ENCODE measurements at regions not wholly inside any gene's neighbourhood (a gene's known extent, or its start where the extent isn't known, plus 50 kb on each side); places are given as distances from the start of the nearest gene placed in this dataset.
"Not testable (repeated sequence)": the region's sequence is repeated elsewhere in the genome, so short reads cannot be mapped to it uniquely, and the experiment has no call there.

DNA sequence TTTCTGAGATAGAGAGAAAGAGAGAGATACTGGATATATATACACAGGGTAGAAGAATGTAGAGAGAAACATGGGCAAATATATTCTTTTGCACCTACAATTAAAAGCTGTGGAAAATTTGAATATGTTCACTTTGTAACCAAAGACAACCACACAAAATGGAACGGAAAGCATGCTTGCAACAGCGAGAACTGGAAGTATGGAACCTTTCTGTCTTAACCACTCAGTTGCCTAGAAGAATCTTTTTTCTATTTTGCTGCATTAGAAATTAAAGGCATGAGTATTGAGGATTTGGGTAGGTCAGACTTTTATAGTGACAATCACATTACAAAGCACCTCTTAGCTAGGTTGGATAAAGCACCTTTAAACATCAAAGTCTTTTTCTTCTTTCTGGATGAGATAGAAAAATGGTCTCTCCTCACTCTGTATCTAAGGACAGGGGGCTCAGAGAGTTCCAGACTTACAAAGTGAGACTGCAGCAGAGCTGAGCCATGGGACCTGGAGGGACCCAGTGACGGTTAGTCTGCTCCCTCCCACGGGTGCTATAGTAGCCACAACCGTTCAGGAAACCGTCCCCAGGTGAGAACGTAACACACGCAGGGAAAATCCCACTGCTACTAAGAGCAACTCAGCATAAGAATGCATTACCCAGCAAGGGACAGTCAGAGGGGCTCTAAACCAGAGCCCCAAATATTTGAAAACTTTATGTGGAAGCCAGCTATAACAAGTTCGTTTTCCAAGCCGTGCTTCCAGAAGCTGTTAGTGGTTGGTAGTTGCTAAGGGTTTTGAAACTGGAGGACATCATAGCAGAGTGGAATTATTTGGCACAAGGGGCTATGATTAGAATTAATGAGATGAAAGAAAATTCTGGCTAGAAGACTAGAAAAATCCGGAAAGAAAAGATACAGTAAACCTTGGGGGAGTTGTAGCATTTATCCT is 97.1 kb downstream of the DAD1 start:
- Histone ChIP-seq H3K4me1 (peaks cover 40% of the 10 kb centered on the region), H3K9me3 (no peaks in the 10 kb centered on the region), H3K36me3 (no peaks in the 10 kb centered on the region), H3K27me3 (no peaks in the 10 kb centered on the region), H3K4me3 (no peak overlapping the region), H3K27ac (no peak overlapping the region)
- intact Hi-C loops (cut with DNase I), result no loop called here
- no peak for DNase-seq (ENCODE audit: extremely low spot score in 2 of 2)
- TF ChIP-seq POLR2AphosphoS5 (IDR thresholded peaks at IDR 0.05; ENCODE audit: insufficient read depth in 1 of 2, low read depth in 1 of 2) (no peak), POLR2A (IDR thresholded peaks at IDR 0.05) (no peak)
- TF ChIP-seq, protein P1, sequence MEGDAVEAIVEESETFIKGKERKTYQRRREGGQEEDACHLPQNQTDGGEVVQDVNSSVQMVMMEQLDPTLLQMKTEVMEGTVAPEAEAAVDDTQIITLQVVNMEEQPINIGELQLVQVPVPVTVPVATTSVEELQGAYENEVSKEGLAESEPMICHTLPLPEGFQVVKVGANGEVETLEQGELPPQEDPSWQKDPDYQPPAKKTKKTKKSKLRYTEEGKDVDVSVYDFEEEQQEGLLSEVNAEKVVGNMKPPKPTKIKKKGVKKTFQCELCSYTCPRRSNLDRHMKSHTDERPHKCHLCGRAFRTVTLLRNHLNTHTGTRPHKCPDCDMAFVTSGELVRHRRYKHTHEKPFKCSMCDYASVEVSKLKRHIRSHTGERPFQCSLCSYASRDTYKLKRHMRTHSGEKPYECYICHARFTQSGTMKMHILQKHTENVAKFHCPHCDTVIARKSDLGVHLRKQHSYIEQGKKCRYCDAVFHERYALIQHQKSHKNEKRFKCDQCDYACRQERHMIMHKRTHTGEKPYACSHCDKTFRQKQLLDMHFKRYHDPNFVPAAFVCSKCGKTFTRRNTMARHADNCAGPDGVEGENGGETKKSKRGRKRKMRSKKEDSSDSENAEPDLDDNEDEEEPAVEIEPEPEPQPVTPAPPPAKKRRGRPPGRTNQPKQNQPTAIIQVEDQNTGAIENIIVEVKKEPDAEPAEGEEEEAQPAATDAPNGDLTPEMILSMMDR (IDR thresholded peaks at IDR 0.05), result no peak

DNA sequence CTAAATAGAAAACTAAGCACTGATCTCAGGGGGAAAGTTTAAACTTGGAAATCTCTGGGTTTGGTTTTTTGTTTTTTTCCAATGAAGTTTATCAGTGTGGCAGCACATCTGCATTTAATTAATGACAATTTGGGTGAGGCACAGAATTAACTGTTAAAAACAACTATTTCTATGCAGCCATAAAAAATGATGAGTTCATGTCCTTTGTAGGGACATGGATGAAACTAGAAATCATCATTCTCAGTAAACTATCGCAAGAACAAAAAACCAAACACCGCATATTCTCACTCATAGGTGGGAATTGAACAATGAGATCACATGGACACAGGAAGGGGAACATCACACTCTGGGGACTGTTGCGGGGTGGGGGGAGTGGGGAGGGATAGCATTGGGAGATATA is 98.0 kb downstream of the DAD1 start:
- peaks cover 48% of the 10 kb centered on the region for H3K4me1 ChIP-seq
- intact Hi-C loops (cut with DNase I); H3K36me3 ChIP-seq; H3K27me3 ChIP-seq; H3K4me3 ChIP-seq; H3K9me3 ChIP-seq; H3K27ac ChIP-seq; DNase-seq (ENCODE audit: extremely low spot score in 2 of 2): not testable (repeated sequence)

DNA sequence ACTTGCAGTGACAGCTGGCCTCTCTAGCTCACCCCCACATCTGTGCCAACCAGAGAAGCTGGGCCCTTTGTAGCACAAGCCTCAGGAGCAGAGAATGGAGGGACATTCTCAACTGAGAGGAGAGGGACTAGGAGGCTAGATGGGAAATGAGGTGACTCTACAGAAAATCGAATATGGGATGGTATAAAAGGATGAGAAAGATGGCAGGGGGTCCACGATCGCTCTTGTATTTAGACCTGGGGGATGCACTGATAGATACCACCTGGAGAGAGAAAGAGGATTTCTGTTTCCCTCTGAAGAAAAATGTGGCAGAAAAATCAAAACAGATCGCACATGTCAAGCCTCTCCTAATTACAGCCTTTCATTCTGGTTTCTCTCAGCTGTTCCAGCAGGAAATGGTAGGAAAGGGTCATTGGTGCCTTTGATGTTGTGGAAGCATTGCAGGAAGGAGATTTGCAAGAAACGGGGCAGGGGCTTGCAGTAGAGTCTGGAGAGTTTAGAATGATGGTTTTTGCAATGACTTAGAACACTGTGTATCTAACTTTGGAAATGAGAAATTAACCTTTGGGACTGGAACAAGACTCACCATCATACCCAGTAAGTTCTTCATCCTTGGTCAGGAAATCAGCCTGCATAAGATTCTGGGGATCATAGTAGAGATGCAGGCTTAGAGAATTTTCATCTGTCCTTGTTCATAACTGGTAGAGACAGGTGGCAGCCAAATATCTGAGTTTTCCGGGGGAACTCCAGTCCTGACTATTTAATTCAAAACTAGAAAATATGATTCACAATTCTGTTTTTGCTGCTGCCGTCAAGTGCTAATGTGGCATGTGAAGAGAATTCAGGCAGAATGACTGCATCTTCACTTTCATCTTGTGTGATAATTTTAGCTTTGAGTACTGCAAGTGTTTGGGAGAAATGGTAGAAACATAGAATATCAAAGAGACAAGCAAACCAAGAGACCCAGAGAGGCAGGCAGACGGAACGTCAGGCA is 98.8 kb downstream of the DAD1 start:
- no peak for DNase-seq (ENCODE audit: extremely low spot score in 2 of 2)
- Histone ChIP-seq H3K36me3 (no peaks in the 10 kb centered on the region), H3K4me3 (no peak overlapping the region), H3K4me1 (peaks cover 54% of the 10 kb centered on the region), H3K27ac (no peak overlapping the region), H3K9me3 (no peaks in the 10 kb centered on the region), H3K27me3 (no peaks in the 10 kb centered on the region)
- no peak for TF ChIP-seq POLR2A (IDR thresholded peaks at IDR 0.05)
- TF ChIP-seq POLR2AphosphoS5 (IDR thresholded peaks at IDR 0.05; ENCODE audit: insufficient read depth in 1 of 2, low read depth in 1 of 2), result no peak
- TF ChIP-seq, protein P1 (IDR thresholded peaks at IDR 0.05), result no peak
- intact Hi-C loops (cut with DNase I), result no loop called here

DNA sequence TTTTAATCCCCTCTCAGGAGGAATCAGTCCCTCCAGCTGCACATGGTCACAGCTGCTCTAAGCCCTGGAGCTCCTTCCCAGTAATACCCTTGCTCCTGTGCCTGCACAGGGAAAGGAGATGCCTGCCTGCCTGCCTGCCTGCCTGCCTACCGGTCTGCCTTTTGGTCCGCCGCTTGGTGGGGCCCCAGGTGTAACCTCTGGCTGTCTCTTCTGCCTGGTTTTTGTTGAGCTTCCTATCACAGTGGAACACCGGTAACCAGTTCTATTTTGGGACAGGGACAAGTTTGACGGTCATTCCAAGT is 99.8 kb downstream of the DAD1 start:
- H3K4me1 ChIP-seq, result peaks cover 64% of the 10 kb centered on the region
- H3K27me3 ChIP-seq, result no peaks in the 10 kb centered on the region
- DNase-seq (ENCODE audit: extremely low spot score in 2 of 2), result no peak
- intact Hi-C loops (cut with DNase I), result no loop called here
- no peaks in the 10 kb centered on the region for H3K36me3 ChIP-seq
- H3K4me3 ChIP-seq, result no peak overlapping the region
- no peak for TF ChIP-seq POLR2AphosphoS5 (IDR thresholded peaks at IDR 0.05; ENCODE audit: insufficient read depth in 1 of 2, low read depth in 1 of 2)
- TF ChIP-seq, protein P1 (IDR thresholded peaks at IDR 0.05), result no peak
- no peak for TF ChIP-seq POLR2A (IDR thresholded peaks at IDR 0.05)
- no peak overlapping the region for H3K27ac ChIP-seq
- H3K9me3 ChIP-seq, result no peaks in the 10 kb centered on the region

DNA sequence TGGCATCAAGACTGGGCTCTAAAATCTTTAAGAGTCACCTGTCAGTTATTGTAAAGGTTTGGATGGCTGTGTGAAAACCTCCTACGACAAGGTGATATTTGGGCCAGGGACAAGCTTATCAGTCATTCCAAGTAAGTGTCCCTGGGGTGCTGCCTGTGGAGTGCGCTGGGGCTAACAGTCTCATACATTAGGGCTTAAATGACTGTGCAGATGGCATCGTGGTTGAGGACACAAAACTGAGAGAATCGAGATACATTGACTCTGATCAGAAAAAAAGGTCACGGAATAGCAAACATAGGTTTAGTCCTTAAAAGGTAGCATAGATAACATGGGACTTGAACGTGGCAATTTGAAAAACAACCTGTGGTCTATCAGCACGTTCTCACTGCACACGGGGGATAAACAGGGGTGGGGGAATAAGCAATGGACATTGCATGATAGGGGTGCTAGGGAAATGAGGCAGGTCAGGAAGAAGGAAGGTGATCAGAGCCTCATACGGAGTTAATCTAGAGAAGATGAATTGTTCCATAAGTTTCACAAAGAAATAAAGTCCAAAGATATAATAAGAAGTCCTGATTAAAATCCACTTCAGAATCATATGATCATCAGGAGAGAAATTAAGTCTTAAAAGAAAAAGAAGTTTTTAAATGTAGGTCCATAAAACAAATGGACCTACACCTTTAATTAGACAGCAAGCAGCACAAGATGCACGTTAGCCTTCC is 100.3 kb downstream of the DAD1 start:
- Histone ChIP-seq H3K4me1 (peaks cover 66% of the 10 kb centered on the region), H3K4me3 (no peak overlapping the region), H3K27ac (no peak overlapping the region), H3K36me3 (no peaks in the 10 kb centered on the region), H3K27me3 (no peaks in the 10 kb centered on the region), H3K9me3 (no peaks in the 10 kb centered on the region)
- TF ChIP-seq POLR2AphosphoS5 (IDR thresholded peaks at IDR 0.05; ENCODE audit: insufficient read depth in 1 of 2, low read depth in 1 of 2), result no peak
- TF ChIP-seq, protein P1 (IDR thresholded peaks at IDR 0.05), result no peak
- TF ChIP-seq POLR2A (IDR thresholded peaks at IDR 0.05), result no peak
- intact Hi-C loops (cut with DNase I), result no loop called here
- no peak for DNase-seq (ENCODE audit: extremely low spot score in 2 of 2)

Measured in vagina (tissue), 2 donors.